HG02798 (cell line): ENCODE measurements at regions not wholly inside any gene's neighbourhood (a gene's known extent, or its start where the extent isn't known, plus 50 kb on each side); places are given as distances from the start of the nearest gene placed in this dataset.
A peak's percentile ranks its signal among the peaks of the same experiment; 100 is the strongest.
"Not testable (repeated sequence)": the region's sequence is repeated elsewhere in the genome, so short reads cannot be mapped to it uniquely, and the experiment has no call there.

ENCODE experiments used
- ATAC-seq: cut with Tn5 transposase; IDR thresholded peaks from one replicate; pipeline ENCODE4 v1.9.1; 2021; ENCODE audit warnings: mild to moderate bottlenecking; ENCODE audit not compliant: unreplicated experiment, poor library complexity

- no peak for ATAC-seq
Observed at GRCh38 chr9:102767076-102767475, 228.1 kb upstream of the CYLC2 start.

GRCh38 chr9:102740578-102740977, 254.6 kb upstream of the CYLC2 start:
- ATAC-seq: no peak

DNA sequence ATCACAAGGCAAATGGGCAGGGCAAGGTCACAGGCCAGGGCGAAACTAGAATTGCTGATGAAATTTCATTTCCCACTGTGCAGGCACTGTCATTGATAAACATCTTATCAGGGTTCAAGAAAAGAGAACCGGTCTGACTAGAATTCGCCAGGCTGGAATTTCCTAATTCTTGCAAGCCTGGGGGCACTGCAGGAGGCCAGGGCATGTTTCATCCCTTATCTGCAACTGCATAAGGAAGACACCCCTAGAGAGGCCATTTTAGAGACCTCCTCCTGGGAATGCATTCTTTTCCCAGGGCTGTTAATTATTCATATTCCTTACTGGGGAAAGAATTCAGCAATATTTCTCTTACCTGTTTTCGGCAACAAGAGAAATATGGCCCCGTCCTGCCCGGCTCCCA, 266.2 kb upstream of the CYLC2 start:
- no peak for ATAC-seq

DNA sequence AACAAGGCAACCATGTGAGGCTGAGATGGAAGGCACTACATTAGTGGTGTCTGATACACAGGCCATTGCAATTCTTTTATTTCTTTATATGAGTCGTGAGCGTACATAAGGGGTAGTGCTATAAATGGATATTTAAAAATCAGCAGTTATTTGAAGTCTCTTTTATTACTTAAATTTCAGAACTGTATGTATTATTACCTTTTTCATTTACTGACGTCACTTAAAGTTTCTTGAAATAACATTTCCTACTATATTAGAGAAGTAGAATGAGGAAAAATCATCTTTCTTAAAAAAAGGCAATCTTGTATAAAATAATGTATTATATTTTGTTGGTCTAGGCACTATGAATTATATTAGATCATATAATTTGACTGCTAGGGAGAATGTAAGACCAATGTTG, 280.9 kb upstream of the CYLC2 start:
- ATAC-seq: no peak

DNA sequence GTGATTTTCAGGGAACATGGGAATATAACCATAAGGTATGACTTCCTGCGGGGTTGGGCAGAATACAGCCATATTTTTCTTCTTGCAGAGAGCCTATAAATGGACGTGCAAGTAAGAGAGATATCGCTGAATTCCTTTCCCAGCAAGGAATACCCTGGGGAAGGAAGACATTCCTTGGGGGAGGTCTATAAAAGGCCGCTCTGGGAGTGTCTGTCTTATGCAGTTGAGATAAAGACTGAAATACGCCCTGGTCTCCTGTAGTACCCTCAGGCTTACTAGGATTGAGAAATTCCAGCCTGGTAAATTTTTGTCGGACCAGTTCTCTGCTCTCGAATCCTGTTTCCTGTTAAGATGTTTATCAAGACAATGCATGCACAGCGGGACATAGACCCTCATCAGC, 282.2 kb upstream of the CYLC2 start:
- not testable (repeated sequence) for ATAC-seq

DNA sequence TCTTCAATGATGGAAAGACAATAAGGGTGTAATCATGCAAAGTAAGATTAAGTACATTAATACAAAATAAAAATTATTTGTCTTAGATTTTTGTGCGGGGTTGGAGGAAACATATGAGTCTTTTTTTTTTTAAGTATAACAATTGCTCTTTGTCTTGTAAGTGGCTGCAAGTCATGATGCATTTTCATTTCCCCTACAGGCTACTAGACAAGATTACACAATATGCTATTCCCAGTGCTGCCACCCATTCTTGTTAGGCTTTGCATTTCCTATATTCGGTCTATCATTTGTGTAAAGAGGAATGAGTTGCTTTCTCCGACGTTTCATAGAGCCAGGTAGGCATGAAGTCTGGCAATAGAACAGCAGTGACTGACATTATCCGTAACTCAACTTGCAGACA, 294.2 kb upstream of the CYLC2 start:
- no peak for ATAC-seq

- no peak for ATAC-seq
Observed at GRCh38 chr9:102669220-102669619, 325.9 kb upstream of the CYLC2 start.

- no peak for ATAC-seq
Observed at GRCh38 chr9:102652471-102652870, 342.7 kb upstream of the CYLC2 start.

GRCh38 chr9:102650896-102651295, 344.2 kb upstream of the CYLC2 start:
- no peak for ATAC-seq

- no peak for ATAC-seq
Observed at GRCh38 chr9:102642651-102643050, 352.5 kb upstream of the CYLC2 start.

DNA sequence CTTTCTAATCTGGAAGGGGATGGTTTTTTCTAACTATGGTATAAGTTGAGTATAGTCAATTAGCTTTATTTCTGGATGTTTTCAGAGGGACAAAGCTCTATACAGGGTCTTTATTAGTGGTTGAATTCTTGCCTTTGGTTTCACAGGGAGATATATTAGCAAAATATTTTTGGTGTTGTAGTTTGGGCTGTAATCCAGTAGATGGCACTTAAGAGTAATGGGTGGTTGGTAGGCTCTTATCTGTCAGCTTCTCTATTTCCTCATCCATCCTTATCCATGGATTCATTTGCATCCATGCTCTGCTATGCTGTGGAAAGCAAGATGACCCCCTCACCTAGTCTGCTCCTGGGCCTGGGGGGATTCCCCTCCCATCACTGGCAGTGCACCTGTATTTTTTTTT, 363.6 kb upstream of the CYLC2 start:
- peak; percentile 60 for ATAC-seq

DNA sequence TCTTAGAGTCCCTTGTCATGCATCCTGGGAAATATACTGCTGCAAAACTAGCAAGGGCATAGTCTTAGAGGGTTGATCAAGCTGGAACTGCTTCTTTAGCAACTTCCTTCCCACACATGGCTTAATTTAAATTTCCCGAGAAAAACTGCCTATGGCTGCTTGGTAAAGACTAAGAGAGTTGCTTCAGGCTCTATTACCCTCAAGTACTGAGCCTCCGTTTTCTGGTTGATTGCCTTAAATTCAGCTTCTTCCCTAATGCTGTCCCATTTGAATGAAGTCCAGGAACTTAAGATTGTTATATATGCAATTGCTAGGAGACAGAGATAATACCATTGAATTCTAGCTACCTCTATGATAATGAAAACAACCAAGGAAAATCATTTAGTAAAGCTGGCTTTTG, 385.7 kb upstream of the CYLC2 start:
- ATAC-seq: no peak

DNA sequence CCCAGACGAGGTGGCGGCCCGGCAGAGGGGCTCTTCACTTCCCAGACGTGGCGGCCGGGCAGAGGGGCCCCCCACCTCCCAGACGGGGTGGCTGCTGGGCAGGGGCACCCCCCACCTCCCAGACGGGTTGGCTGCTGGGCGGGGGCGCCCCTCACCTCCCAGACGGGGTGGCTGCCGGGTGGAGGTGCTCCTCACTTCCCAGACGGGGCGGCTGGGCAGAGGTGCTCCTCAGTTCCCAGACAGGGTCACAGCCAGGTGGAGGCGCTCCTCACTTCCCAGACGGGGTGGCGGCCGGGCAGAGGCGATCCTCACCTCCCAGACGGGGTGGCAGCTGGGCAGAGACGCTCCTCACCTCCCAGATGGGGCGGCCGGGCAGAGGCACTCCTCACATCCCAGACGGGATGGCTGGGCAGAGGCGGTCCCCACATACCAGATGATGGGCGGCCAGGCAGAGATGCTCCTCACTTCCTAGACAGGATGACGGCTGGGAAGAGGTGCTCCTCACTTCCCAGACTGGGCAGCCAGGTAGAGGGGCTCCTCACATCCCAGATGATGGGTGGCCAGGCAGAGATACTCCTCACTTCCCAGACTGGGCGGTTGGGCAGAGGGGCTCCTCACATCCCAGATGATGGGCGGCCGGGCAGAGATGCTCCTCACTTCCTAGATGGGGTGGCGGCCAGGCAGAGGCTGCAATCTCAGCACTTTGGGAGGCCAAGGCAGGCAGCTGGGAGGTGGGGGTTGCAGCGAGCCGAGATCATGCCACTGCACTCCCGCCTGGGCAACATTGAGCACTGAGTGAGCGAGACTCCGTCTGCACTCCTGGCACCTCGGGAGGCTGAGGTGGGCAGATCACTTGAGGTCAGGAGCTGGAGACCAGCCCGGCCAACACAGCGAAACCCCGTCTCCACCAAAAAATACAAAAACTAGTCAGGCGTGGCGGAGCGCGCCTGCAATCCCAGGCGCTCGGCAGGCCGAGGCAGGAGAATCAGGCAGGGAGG, 391.6 kb upstream of the CYLC2 start:
- not testable (repeated sequence) for ATAC-seq

- no peak for ATAC-seq
Observed at GRCh38 chr9:102594241-102594640, 400.9 kb upstream of the CYLC2 start.

DNA sequence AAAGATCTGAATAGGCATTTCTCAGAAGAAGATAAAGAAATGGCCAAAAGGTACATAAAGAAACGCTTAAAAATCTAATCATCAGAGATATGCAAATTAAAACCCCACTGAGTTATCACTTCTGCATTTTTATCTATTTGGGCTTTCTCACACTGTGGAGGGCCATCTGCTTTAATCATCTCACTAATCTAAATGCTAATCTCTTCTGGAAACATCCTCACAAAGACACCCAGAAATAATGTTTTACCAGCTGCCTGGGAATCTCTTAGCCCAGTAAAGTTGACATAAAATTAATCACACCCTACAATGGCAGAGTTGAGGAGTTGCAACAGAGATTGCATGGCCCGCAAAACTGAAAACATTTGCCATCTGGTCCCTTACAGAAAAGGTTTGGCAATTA, 407.9 kb upstream of the CYLC2 start:
- peak; percentile 50 for ATAC-seq

DNA sequence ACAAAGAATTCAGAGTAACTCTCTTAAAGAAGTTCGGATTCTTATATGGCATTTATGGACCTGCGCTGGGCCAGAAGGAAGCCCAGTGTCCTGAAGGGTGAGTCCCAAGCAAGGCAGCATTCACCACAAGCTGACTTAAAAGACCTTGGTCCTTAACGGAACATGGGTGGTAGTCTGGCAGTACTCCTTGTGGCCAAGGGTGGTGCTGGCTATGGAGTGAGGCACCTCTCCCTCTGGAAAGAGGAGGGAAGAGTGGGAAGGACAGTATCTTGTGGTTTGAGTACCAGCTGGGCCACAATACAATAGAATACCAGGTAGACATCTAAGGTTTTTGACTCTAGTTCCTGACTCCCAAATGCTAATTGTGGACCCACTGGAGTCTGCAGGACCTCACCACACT, 425.7 kb upstream of the CYLC2 start:
- no peak for ATAC-seq

GRCh38 chr9:102551346-102551745, 443.8 kb upstream of the CYLC2 start:
- ATAC-seq: no peak

- no peak for ATAC-seq
Observed at GRCh38 chr9:102550886-102551285, 444.2 kb upstream of the CYLC2 start.

GRCh38 chr9:102550266-102550665, 444.9 kb upstream of the CYLC2 start:
- ATAC-seq: no peak

GRCh38 chr9:102534031-102534430, 461.1 kb upstream of the CYLC2 start:
- no peak for ATAC-seq

- no peak for ATAC-seq
Observed at GRCh38 chr9:102521097-102521755, 473.9 kb upstream of the CYLC2 start.

DNA sequence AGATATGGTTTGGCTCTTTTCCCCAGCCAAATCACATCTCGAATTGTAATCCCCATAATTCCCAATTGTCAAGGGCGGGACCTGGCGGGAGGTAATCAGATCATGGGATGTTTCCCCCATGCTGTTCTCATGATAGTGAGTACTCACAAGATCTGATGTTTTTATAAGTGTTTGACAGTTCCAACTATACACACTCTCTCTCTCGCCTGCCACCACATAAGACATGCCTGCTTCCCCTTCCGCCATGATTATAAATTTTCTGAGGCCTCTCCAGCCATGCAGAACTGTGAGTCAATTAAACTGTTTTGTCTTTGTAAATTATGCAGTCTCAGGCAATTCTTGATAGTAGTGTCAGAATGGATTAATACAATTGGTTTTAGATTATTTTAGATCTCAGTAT, 475.7 kb upstream of the CYLC2 start:
- ATAC-seq: no peak
